ENCODE measurements at regions not wholly inside any gene's neighbourhood (a gene's known extent, or its start where the extent isn't known, plus 50 kb on each side); places are given as distances from the start of the nearest gene placed in this dataset.

DNA sequence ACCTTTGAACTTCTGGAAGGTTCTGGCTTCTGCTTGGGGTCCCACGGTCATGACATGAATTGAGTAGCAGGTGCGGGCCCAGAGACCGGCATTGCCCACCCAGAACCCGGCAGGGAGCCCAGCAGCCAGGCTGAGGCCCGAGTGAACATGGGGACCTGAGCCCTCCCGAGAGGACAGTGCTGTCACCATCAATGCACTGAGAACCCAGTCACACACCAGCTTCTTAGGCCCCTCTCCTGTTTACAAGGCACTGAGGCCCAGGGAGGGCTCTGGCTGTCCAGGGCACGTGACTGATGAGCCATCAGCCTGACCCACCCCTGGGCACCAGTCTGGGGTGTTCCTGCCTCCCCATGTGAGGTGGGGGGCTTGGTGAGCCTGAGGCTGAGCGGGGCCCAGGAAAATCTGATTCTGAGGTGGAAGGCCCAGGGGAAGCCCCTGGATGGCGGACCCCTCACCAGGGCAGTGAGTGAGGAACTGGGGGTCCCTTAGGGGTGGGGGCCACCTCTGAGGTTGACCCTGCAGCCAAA is 60.3 kb upstream of the RNU6ATAC start:
- intact Hi-C loops (cut with DNase I), result no loop called here
- no peak for DNase-seq (ENCODE audit: extremely low spot score)
- H3K9me3 ChIP-seq, result no peaks in the 10 kb centered on the region
- H3K27ac ChIP-seq (replicated peaks in 1 of 4), result no peak overlapping the region
- H3K4me3 ChIP-seq, result no peak overlapping the region
- H3K4me1 ChIP-seq, result peaks cover 0 to 9% (median 1%) of the 10 kb centered on the region in 4 donors
- 82% methylated on average over 9 of the region's 9 CpGs for WGBS
- no peaks in the 10 kb centered on the region for H3K36me3 ChIP-seq
- TF ChIP-seq, protein P1, sequence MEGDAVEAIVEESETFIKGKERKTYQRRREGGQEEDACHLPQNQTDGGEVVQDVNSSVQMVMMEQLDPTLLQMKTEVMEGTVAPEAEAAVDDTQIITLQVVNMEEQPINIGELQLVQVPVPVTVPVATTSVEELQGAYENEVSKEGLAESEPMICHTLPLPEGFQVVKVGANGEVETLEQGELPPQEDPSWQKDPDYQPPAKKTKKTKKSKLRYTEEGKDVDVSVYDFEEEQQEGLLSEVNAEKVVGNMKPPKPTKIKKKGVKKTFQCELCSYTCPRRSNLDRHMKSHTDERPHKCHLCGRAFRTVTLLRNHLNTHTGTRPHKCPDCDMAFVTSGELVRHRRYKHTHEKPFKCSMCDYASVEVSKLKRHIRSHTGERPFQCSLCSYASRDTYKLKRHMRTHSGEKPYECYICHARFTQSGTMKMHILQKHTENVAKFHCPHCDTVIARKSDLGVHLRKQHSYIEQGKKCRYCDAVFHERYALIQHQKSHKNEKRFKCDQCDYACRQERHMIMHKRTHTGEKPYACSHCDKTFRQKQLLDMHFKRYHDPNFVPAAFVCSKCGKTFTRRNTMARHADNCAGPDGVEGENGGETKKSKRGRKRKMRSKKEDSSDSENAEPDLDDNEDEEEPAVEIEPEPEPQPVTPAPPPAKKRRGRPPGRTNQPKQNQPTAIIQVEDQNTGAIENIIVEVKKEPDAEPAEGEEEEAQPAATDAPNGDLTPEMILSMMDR (IDR thresholded peaks at IDR 0.05), result no peak
- TF ChIP-seq POLR2A (IDR thresholded peaks at IDR 0.05; ENCODE audit: low read depth), result no peak
- TF ChIP-seq EP300 (IDR thresholded peaks at IDR 0.05), result no peak
- TF ChIP-seq POLR2AphosphoS5 (IDR thresholded peaks at IDR 0.05), result no peak
- no peaks in the 10 kb centered on the region for H3K27me3 ChIP-seq

DNA sequence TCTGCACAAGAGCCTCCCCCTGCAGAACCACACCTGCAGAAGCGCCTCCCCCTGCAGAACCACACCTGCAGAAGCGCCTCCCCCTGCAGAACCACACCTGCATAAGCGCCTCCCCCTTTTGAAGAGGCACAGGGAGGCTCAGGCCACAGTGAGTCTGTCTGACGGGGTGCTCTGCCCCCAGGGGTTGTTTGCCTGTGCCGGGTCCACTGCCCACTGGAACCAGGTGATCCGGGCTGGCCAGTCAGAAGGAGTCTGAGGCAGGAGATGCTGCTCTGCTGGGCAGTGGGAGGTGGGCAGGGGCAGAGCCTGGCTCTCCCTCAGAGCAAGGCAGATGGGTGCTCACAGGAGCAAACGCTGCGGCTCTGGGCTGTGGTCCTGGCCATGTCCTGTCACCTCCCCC is 60.8 kb upstream of the RNU6ATAC start:
- intact Hi-C loops (cut with DNase I), result no loop called here
- TF ChIP-seq POLR2A (IDR thresholded peaks at IDR 0.05; ENCODE audit: low read depth) (no peak), POLR2AphosphoS5 (IDR thresholded peaks at IDR 0.05) (no peak), EP300 (IDR thresholded peaks at IDR 0.05) (no peak)
- TF ChIP-seq, protein P1 (IDR thresholded peaks at IDR 0.05), result no peak
- no peak overlapping the region for H3K27ac ChIP-seq (replicated peaks in 1 of 4)
- peaks cover 0 to 15% (median 4%) of the 10 kb centered on the region in 4 donors for H3K4me1 ChIP-seq
- no peak for DNase-seq (ENCODE audit: extremely low spot score)
- no peaks in the 10 kb centered on the region for H3K36me3 ChIP-seq
- no peaks in the 10 kb centered on the region for H3K9me3 ChIP-seq
- no peak overlapping the region for H3K4me3 ChIP-seq
- no peaks in the 10 kb centered on the region for H3K27me3 ChIP-seq
- WGBS, result 92% methylated on average over 5 of the region's 8 CpGs

DNA sequence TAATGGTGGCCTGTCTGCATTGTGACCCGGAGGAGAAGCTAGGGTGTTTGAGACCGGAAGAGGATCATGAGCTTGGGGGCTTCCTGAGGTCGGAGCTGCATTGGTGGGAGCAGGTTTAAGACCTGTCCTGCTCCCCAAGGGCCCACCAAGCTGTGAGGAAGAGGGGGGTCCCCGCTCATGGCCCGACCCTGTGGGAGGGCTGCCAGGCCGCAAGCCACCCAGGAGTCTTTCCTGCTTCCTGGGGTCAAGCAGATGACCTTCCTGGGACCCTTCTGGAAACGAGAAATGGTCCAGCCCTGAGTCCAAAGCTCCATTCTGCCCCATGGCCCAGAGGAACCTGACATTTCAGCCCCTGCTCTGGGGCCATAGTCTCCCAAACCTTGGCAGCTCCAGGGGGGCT is 61.5 kb upstream of the RNU6ATAC start:
- intact Hi-C loops (cut with DNase I), result no loop called here
- peaks cover 5 to 21% (median 10%) of the 10 kb centered on the region in 4 donors for H3K4me1 ChIP-seq
- no peaks in the 10 kb centered on the region for H3K36me3 ChIP-seq
- H3K27me3 ChIP-seq, result no peaks in the 10 kb centered on the region
- H3K4me3 ChIP-seq, result no peak overlapping the region
- no peaks in the 10 kb centered on the region for H3K9me3 ChIP-seq
- TF ChIP-seq POLR2A (IDR thresholded peaks at IDR 0.05; ENCODE audit: low read depth) (no peak), POLR2AphosphoS5 (IDR thresholded peaks at IDR 0.05) (no peak), EP300 (IDR thresholded peaks at IDR 0.05) (no peak)
- TF ChIP-seq, protein P1 (IDR thresholded peaks at IDR 0.05), result no peak
- WGBS, result 74% methylated on average over 7 of the region's 7 CpGs
- no peak overlapping the region for H3K27ac ChIP-seq (replicated peaks in 1 of 4)
- no peak for DNase-seq (ENCODE audit: extremely low spot score)

DNA sequence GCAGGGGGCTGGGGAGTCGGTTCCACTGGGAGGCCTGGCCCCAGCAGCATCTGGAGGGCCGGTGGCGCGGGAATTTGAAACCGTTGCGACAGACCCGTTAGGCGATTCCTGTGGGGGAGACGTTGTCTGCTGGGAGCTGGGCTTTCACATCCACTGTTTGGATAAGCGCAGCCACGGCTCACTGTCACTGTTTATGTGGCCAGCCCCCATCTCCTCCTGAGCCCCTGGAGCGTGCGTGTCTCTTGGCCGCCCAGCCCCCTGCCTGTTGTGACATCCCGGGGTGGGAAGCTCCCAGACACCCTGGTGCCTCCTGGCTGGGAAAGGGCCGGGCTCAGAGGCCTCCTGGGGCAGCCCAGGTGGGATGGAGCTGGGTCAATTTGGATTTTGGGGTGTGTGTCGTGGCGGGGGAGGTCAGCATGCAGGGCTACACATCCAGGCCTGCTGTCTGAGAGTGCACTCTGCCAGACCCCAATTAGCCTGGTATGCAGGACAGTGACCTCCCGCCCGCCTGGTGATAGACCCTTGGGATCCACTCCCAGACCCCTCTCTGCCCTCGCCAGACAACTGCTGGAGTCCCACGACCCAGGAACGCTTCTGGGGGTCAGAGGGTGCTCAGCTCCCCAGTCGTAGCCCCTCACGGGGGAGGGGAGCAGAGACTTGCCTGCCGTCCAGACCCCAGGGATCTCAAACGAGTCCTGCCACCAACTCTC is 62.0 kb upstream of the RNU6ATAC start:
- Histone ChIP-seq H3K4me1 (peaks cover 11 to 27% (median 16%) of the 10 kb centered on the region in 4 donors), H3K36me3 (no peaks in the 10 kb centered on the region), H3K9me3 (no peaks in the 10 kb centered on the region), H3K27ac (replicated peaks in 1 of 4) (no peak overlapping the region), H3K4me3 (no peak overlapping the region), H3K27me3 (no peaks in the 10 kb centered on the region)
- intact Hi-C loops (cut with DNase I), result no loop called here
- DNase-seq (ENCODE audit: extremely low spot score), result no peak
- WGBS, result 75% methylated on average over 19 of the region's 27 CpGs
- TF ChIP-seq EP300 (IDR thresholded peaks at IDR 0.05), result no peak

DNA sequence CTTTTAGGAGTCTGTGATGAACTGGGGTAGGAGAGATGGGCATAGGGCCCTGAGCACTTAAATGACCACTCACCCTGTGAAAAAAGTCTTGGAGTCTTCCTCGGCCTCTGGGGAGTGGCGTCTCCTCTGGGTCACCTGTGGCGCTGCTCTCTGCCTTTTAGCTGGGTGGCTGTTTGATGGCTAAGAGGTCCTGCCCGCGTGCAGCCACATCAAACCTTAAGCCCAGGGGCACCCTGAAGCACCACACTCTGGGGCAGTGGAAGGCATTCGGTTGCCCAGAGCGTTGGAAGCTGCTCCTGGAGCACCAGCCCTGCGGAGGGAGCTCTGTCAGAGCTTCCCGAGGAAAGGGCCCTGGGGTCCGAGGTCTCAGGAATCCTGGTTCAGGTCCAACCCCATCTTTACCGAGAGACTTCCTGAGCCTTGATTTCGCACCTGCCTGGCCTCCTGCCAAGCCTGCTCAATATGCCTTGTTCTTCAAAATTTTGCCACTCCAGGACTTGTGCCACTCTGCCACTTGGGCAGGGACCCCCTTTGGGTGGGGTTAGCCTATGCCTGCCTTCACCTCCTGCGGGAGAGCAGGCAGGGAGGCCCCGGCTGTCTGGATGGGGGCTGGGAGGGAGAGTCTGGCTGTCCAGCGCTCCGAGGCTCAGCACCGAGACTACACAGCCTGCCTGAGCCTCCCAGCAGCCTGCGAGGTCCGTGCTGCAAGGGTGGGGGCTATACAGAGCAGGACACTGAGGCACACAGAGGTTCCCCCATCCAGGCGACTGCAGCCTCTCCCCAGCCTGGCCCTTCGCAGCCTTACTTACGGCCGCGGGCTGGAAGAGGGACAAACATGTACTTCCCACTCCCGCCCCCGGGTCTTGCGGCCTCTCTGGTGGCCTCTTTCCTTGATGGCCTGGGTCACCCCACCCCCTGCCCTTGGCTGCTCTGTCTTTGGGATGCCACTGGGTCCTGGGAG is 63.4 kb upstream of the RNU6ATAC start:
- TF ChIP-seq POLR2AphosphoS5 (IDR thresholded peaks at IDR 0.05), result no peak
- TF ChIP-seq, protein P1 (IDR thresholded peaks at IDR 0.05), result no peak
- TF ChIP-seq EP300 (IDR thresholded peaks at IDR 0.05), result no peak
- no peak for TF ChIP-seq POLR2A (IDR thresholded peaks at IDR 0.05; ENCODE audit: low read depth)
- Histone ChIP-seq H3K4me3 (no peak overlapping the region), H3K36me3 (no peaks in the 10 kb centered on the region), H3K9me3 (no peaks in the 10 kb centered on the region), H3K27ac (replicated peaks in 1 of 4) (no peak overlapping the region), H3K4me1 (peaks cover 17 to 34% (median 24%) of the 10 kb centered on the region in 4 donors), H3K27me3 (no peaks in the 10 kb centered on the region)
- intact Hi-C loops (cut with DNase I), result no loop called here
- no peak for DNase-seq (ENCODE audit: extremely low spot score)
- WGBS, result 81% methylated on average over 15 of the region's 27 CpGs
